ENCODE measurements at regions not wholly inside any gene's neighbourhood (a gene's known extent, or its start where the extent isn't known, plus 50 kb on each side); places are given as distances from the start of the nearest gene placed in this dataset.

GRCh38 chr10:108471420-108471819 lies 1306.9 kb upstream of the SORCS1 start:
- Histone ChIP-seq H2AFZ (ENCODE audit: low read length) (no peak overlapping the region), H2BK5ac (ENCODE audit: low read depth, low read length) (no peak overlapping the region), H3K4me1 (replicated peaks in 1 of 4; ENCODE audit: control insufficient read depth in 3 of 4, insufficient read depth in 4 of 4, low read length in 3 of 4) (peaks cover 0 to 3% (median 0%) of the 10 kb centered on the region in 4 experiments; a peak in 1 of 7 replicates), H2BK15ac (ENCODE audit: low read length) (no peak overlapping the region), H4K5ac (ENCODE audit: insufficient read length, low read depth, low read length) (no peak overlapping the region), H3K79me1 (ENCODE audit: low read depth, low read length) (no peaks in the 10 kb centered on the region), H3K4me3 (ENCODE audit: extremely low read depth in 1 of 4, insufficient read depth in 2 of 4, low read depth in 3 of 4, low read length in 4 of 4) (no peak overlapping the region), H3K27ac (ENCODE audit: low read depth, low read length) (no peak overlapping the region), H3K4me2 (ENCODE audit: insufficient read depth in 1 of 2, low read depth in 2 of 2, low read length in 2 of 2) (no peak overlapping the region), H3K36me3 (ENCODE audit: control insufficient read depth in 2 of 4, insufficient read depth in 4 of 4, low read length in 3 of 4) (no peaks in the 10 kb centered on the region), H3K14ac (ENCODE audit: insufficient read length) (no peak overlapping the region), H3K9me3 (ENCODE audit: insufficient read depth in 2 of 2, low read depth in 1 of 2, low read length in 1 of 2) (peaks cover 9% of the 10 kb centered on the region in 2 experiments; a peak in 3 of 4 replicates), H3K18ac (ENCODE audit: extremely low read depth, low read length) (no peak overlapping the region), H3K27me3 (replicated peaks in 1 of 4; ENCODE audit: control insufficient read depth in 3 of 4, extremely low read depth in 1 of 4, insufficient read depth in 3 of 4, low read length in 3 of 4) (peaks cover 1 to 11% (median 8%) of the 10 kb centered on the region in 4 experiments), H3K23me2 (ENCODE audit: low read depth, low read length) (no peaks in the 10 kb centered on the region; the same call in 1 of the 2 replicates), H3K4ac (replicated peaks; ENCODE audit: insufficient read length, low read depth, low read length) (no peak overlapping the region), H4K20me1 (replicated peaks in 1 of 2; ENCODE audit: control insufficient read depth in 1 of 2, insufficient read depth in 2 of 2, low read length in 2 of 2) (no peaks in the 10 kb centered on the region), H3K56ac (replicated peaks; ENCODE audit: insufficient read length, low read depth, low read length) (no peak overlapping the region), H4K8ac (ENCODE audit: extremely low read depth, insufficient read depth, low read length) (no peak overlapping the region), H3K9ac (replicated peaks in 1 of 4; ENCODE audit: extremely low read depth in 1 of 4, low read depth in 3 of 4, low read length in 3 of 4) (no peak overlapping the region), H3K79me2 (ENCODE audit: control insufficient read depth in 1 of 2, insufficient read depth in 2 of 2, low read length in 2 of 2) (no peaks in the 10 kb centered on the region), H2BK12ac (ENCODE audit: low read depth, low read length) (no peak overlapping the region), H2BK20ac (ENCODE audit: low read length) (no peak overlapping the region), H2BK120ac (replicated peaks; ENCODE audit: low read depth, low read length) (no peak overlapping the region), H3K23ac (ENCODE audit: insufficient read length) (no peak overlapping the region), H4K91ac (replicated peaks; ENCODE audit: insufficient read length, low read length) (no peak overlapping the region), H2AK5ac (ENCODE audit: low read depth, low read length) (no peak overlapping the region)
- no peak for FAIRE-seq
- ChIA-PET POLR2A (ENCODE audit: partially characterized antibody) (no interaction called here), CTCF (ENCODE audit: partially characterized antibody) (interaction anchor here (0.8 kb wide), 1 partner anchor 9 kb away, joined by 3 read pairs; no protein-coding TSS in a partner anchor)
- WGBS, 2 experiments (ENCODE audit: extremely low coverage in 1 of 2, insufficient coverage in 1 of 2, insufficient read length in 1 of 2, insufficient replicate concordance in 2 of 2, low coverage in 1 of 2, low lambda C conversion rate in 2 of 2, missing lambda C conversion rate in 1 of 2): 100% methylated on average over 1 of the region's 1 CpG; no CpG with 5 or more reads in 1 of the 2 experiments
- no peak for DNase-seq (ENCODE audit: low read depth in 1 of 2, low spot score in 2 of 2)
- TF ChIP-seq POLR2AphosphoS5 (IDR thresholded peaks at IDR 0.05; ENCODE audit: low read depth, low read length) (no peak), GTF2F1 (IDR thresholded peaks at IDR 0.05; ENCODE audit: borderline replicate concordance, low read depth, low read length) (no peak), EGR1 (IDR thresholded peaks at IDR 0.05; ENCODE audit: borderline replicate concordance, low read depth, low read length) (no peak), SIN3A (conservative IDR thresholded peaks at IDR 0.05 in 1 of 2, IDR thresholded peaks at IDR 0.05 in 1 of 2; ENCODE audit: low read depth in 1 of 2, low read length in 2 of 2) (no peak), MAX (IDR thresholded peaks at IDR 0.05) (no peak), JUN (IDR thresholded peaks at IDR 0.05; ENCODE audit: low read depth, low read length) (no peak), ASH2L (IDR thresholded peaks at IDR 0.05; ENCODE audit: low read length) (no peak), CBX8 (IDR thresholded peaks at IDR 0.05; ENCODE audit: borderline replicate concordance, low read depth, low read length) (no peak), CTBP2 (IDR thresholded peaks at IDR 0.05; ENCODE audit: borderline replicate concordance, insufficient read depth, insufficient read length, low read length) (no peak), TAF1 (IDR thresholded peaks at IDR 0.05; ENCODE audit: low read depth, low read length) (no peak), BACH1 (IDR thresholded peaks at IDR 0.05; ENCODE audit: low read length) (no peak)
